ENCODE measurements at regions not wholly inside any gene's neighbourhood (a gene's known extent, or its start where the extent isn't known, plus 50 kb on each side); places are given as distances from the start of the nearest gene placed in this dataset.

- H3K36me3 ChIP-seq (ENCODE audit: insufficient read depth, low read length): no peaks in the 10 kb centered on the region
- H3K4me1 ChIP-seq (ENCODE audit: control insufficient read depth, insufficient read depth, low read length, unreplicated experiment): peaks cover 16% of the 10 kb centered on the region
- H3K27ac ChIP-seq (ENCODE audit: low read depth, low read length): no peak overlapping the region
- no peak overlapping the region for H3K4me3 ChIP-seq (ENCODE audit: low read depth, low read length)
- H3K27me3 ChIP-seq (ENCODE audit: insufficient read depth, low read length): no peaks in the 10 kb centered on the region
- no peak overlapping the region for H2AFZ ChIP-seq (ENCODE audit: low read length, unreplicated experiment)
- no peaks in the 10 kb centered on the region for H3K79me2 ChIP-seq (ENCODE audit: control insufficient read depth, insufficient read depth, low read length, unreplicated experiment)
Observed at GRCh38 chrX:150152036-150152435, 211.1 kb upstream of the MAMLD1 start.

- no peaks in the 10 kb centered on the region for H3K79me2 ChIP-seq (ENCODE audit: control insufficient read depth, insufficient read depth, low read length, unreplicated experiment)
Observed at GRCh38 chrX:150152546-150152945, 210.6 kb upstream of the MAMLD1 start.

GRCh38 chrX:150155436-150156035 is 207.6 kb upstream of the MAMLD1 start:
- Histone ChIP-seq H3K4me1 (ENCODE audit: control insufficient read depth, insufficient read depth, low read length, unreplicated experiment) (peaks cover 12% of the 10 kb centered on the region), H3K27ac (ENCODE audit: low read depth, low read length) (peak overlapping the region; percentile 16; the same call in 1 of the 2 replicates), H3K27me3 (ENCODE audit: insufficient read depth, low read length) (no peaks in the 10 kb centered on the region), H3K79me2 (ENCODE audit: control insufficient read depth, insufficient read depth, low read length, unreplicated experiment) (no peaks in the 10 kb centered on the region), H3K36me3 (ENCODE audit: insufficient read depth, low read length) (no peaks in the 10 kb centered on the region), H3K4me3 (ENCODE audit: low read depth, low read length) (no peak overlapping the region), H2AFZ (ENCODE audit: low read length, unreplicated experiment) (peak overlapping the region; percentile 50)

More at GRCh38 chrX:150152546-150152945, 210.6 kb upstream of the MAMLD1 start:
- H3K4me3 ChIP-seq (ENCODE audit: low read depth, low read length): no peak overlapping the region
- no peaks in the 10 kb centered on the region for H3K36me3 ChIP-seq (ENCODE audit: insufficient read depth, low read length)
- H2AFZ ChIP-seq (ENCODE audit: low read length, unreplicated experiment): no peak overlapping the region
- H3K27me3 ChIP-seq (ENCODE audit: insufficient read depth, low read length): no peaks in the 10 kb centered on the region
- no peak overlapping the region for H3K27ac ChIP-seq (ENCODE audit: low read depth, low read length)
- H3K4me1 ChIP-seq (ENCODE audit: control insufficient read depth, insufficient read depth, low read length, unreplicated experiment): peaks cover 16% of the 10 kb centered on the region

- Histone ChIP-seq H3K4me1 (ENCODE audit: control insufficient read depth, insufficient read depth, low read length, unreplicated experiment) (peaks cover 12% of the 10 kb centered on the region), H3K36me3 (ENCODE audit: insufficient read depth, low read length) (no peaks in the 10 kb centered on the region), H3K27ac (ENCODE audit: low read depth, low read length) (no peak overlapping the region), H2AFZ (ENCODE audit: low read length, unreplicated experiment) (no peak overlapping the region), H3K79me2 (ENCODE audit: control insufficient read depth, insufficient read depth, low read length, unreplicated experiment) (no peaks in the 10 kb centered on the region), H3K4me3 (ENCODE audit: low read depth, low read length) (no peak overlapping the region), H3K27me3 (ENCODE audit: insufficient read depth, low read length) (no peaks in the 10 kb centered on the region)
Observed at GRCh38 chrX:150156615-150157014, 206.5 kb upstream of the MAMLD1 start.

- H3K79me2 ChIP-seq (ENCODE audit: control insufficient read depth, insufficient read depth, low read length, unreplicated experiment): no peaks in the 10 kb centered on the region
- no peak overlapping the region for H3K27ac ChIP-seq (ENCODE audit: low read depth, low read length)
- no peak overlapping the region for H3K4me3 ChIP-seq (ENCODE audit: low read depth, low read length)
- peaks cover 17% of the 10 kb centered on the region for H3K4me1 ChIP-seq (ENCODE audit: control insufficient read depth, insufficient read depth, low read length, unreplicated experiment)
- H3K27me3 ChIP-seq (ENCODE audit: insufficient read depth, low read length): no peaks in the 10 kb centered on the region
- H2AFZ ChIP-seq (ENCODE audit: low read length, unreplicated experiment): no peak overlapping the region
- H3K36me3 ChIP-seq (ENCODE audit: insufficient read depth, low read length): no peaks in the 10 kb centered on the region
Observed at GRCh38 chrX:150157291-150157690, 205.8 kb upstream of the MAMLD1 start.

- no peak overlapping the region for H3K4me3 ChIP-seq (ENCODE audit: low read depth, low read length)
- no peaks in the 10 kb centered on the region for H3K36me3 ChIP-seq (ENCODE audit: insufficient read depth, low read length)
- no peaks in the 10 kb centered on the region for H3K27me3 ChIP-seq (ENCODE audit: insufficient read depth, low read length)
- H3K79me2 ChIP-seq (ENCODE audit: control insufficient read depth, insufficient read depth, low read length, unreplicated experiment): no peaks in the 10 kb centered on the region
- H2AFZ ChIP-seq (ENCODE audit: low read length, unreplicated experiment): no peak overlapping the region
- H3K4me1 ChIP-seq (ENCODE audit: control insufficient read depth, insufficient read depth, low read length, unreplicated experiment): peaks cover 17% of the 10 kb centered on the region
- no peak overlapping the region for H3K27ac ChIP-seq (ENCODE audit: low read depth, low read length)
Observed at GRCh38 chrX:150158554-150159332, 204.4 kb upstream of the MAMLD1 start.

GRCh38 chrX:150159537-150159936 is 203.6 kb upstream of the MAMLD1 start:
- Histone ChIP-seq H3K4me1 (ENCODE audit: control insufficient read depth, insufficient read depth, low read length, unreplicated experiment) (peaks cover 17% of the 10 kb centered on the region), H3K4me3 (ENCODE audit: low read depth, low read length) (no peak overlapping the region), H2AFZ (ENCODE audit: low read length, unreplicated experiment) (no peak overlapping the region), H3K27me3 (ENCODE audit: insufficient read depth, low read length) (no peaks in the 10 kb centered on the region), H3K27ac (ENCODE audit: low read depth, low read length) (no peak overlapping the region), H3K36me3 (ENCODE audit: insufficient read depth, low read length) (no peaks in the 10 kb centered on the region), H3K79me2 (ENCODE audit: control insufficient read depth, insufficient read depth, low read length, unreplicated experiment) (no peaks in the 10 kb centered on the region)

GRCh38 chrX:150160656-150161055 is 202.5 kb upstream of the MAMLD1 start:
- Histone ChIP-seq H3K27ac (ENCODE audit: low read depth, low read length) (no peak overlapping the region), H3K36me3 (ENCODE audit: insufficient read depth, low read length) (no peaks in the 10 kb centered on the region), H3K27me3 (ENCODE audit: insufficient read depth, low read length) (no peaks in the 10 kb centered on the region), H2AFZ (ENCODE audit: low read length, unreplicated experiment) (no peak overlapping the region), H3K79me2 (ENCODE audit: control insufficient read depth, insufficient read depth, low read length, unreplicated experiment) (no peaks in the 10 kb centered on the region), H3K4me3 (ENCODE audit: low read depth, low read length) (no peak overlapping the region), H3K4me1 (ENCODE audit: control insufficient read depth, insufficient read depth, low read length, unreplicated experiment) (peaks cover 9% of the 10 kb centered on the region)

GRCh38 chrX:150161193-150161592 is 201.9 kb upstream of the MAMLD1 start:
- Histone ChIP-seq H3K27me3 (ENCODE audit: insufficient read depth, low read length) (no peaks in the 10 kb centered on the region), H3K4me1 (ENCODE audit: control insufficient read depth, insufficient read depth, low read length, unreplicated experiment) (peaks cover 5% of the 10 kb centered on the region), H3K4me3 (ENCODE audit: low read depth, low read length) (no peak overlapping the region), H3K36me3 (ENCODE audit: insufficient read depth, low read length) (no peaks in the 10 kb centered on the region), H3K79me2 (ENCODE audit: control insufficient read depth, insufficient read depth, low read length, unreplicated experiment) (no peaks in the 10 kb centered on the region), H2AFZ (ENCODE audit: low read length, unreplicated experiment) (peak overlapping the region; percentile 1), H3K27ac (ENCODE audit: low read depth, low read length) (no peak overlapping the region)

GRCh38 chrX:150162141-150162540 is 201.0 kb upstream of the MAMLD1 start:
- no peaks in the 10 kb centered on the region for H3K27me3 ChIP-seq (ENCODE audit: insufficient read depth, low read length)

More at GRCh38 chrX:150162141-150162540, 201.0 kb upstream of the MAMLD1 start:
- Histone ChIP-seq H3K36me3 (ENCODE audit: insufficient read depth, low read length) (no peaks in the 10 kb centered on the region), H3K4me1 (ENCODE audit: control insufficient read depth, insufficient read depth, low read length, unreplicated experiment) (peaks cover 5% of the 10 kb centered on the region), H3K79me2 (ENCODE audit: control insufficient read depth, insufficient read depth, low read length, unreplicated experiment) (no peaks in the 10 kb centered on the region), H3K4me3 (ENCODE audit: low read depth, low read length) (no peak overlapping the region), H3K27ac (ENCODE audit: low read depth, low read length) (no peak overlapping the region), H2AFZ (ENCODE audit: low read length, unreplicated experiment) (no peak overlapping the region)
